ENCODE measurements at regions not wholly inside any gene's neighbourhood (a gene's known extent, or its start where the extent isn't known, plus 50 kb on each side); places are given as distances from the start of the nearest gene placed in this dataset.
A peak's percentile ranks its signal among the peaks of the same experiment; 100 is the strongest.

- TF ChIP-seq JUNB (CRISPR knock-in tag; IDR thresholded peaks at IDR 0.05; ENCODE audit: borderline replicate concordance): no peak
- TF ChIP-seq ZFP82 (CRISPR knock-in tag; IDR thresholded peaks at IDR 0.05; ENCODE audit: borderline replicate concordance): no peak
- TF ChIP-seq ZNF556 (CRISPR knock-in tag; IDR thresholded peaks at IDR 0.05; ENCODE audit: borderline replicate concordance): no peak
- TF ChIP-seq RBAK (CRISPR knock-in tag; IDR thresholded peaks at IDR 0.05): no peak
- TF ChIP-seq RAD51 (IDR thresholded peaks at IDR 0.05; ENCODE audit: borderline replicate concordance): no peak
- TF ChIP-seq ZHX2 (IDR thresholded peaks at IDR 0.05; ENCODE audit: low read depth): no peak
- TF ChIP-seq ZHX2 (CRISPR knock-in tag; IDR thresholded peaks at IDR 0.05; ENCODE audit: borderline replicate concordance): no peak
- no peak for TF ChIP-seq ZFY (CRISPR knock-in tag; IDR thresholded peaks at IDR 0.05)
- TF ChIP-seq SUZ12 (IDR thresholded peaks at IDR 0.05; ENCODE audit: low read depth, low read length): no peak
- peak; percentile 12; the same call in 1 of the 2 replicates for TF ChIP-seq ZNF331 (CRISPR knock-in tag; IDR thresholded peaks at IDR 0.05)
- TF ChIP-seq THAP9 (CRISPR knock-in tag; IDR thresholded peaks at IDR 0.05; ENCODE audit: borderline replicate concordance): no peak
- TF ChIP-seq ZNF670 (CRISPR knock-in tag; IDR thresholded peaks at IDR 0.05; ENCODE audit: borderline replicate concordance): peak; percentile 35; the same call in 1 of the 2 replicates
- no peak for TF ChIP-seq HNRNPH1 (optimal IDR thresholded peaks at IDR 0.05; ENCODE audit: low read depth, low read length)
- TF ChIP-seq ZSCAN5A (CRISPR knock-in tag; IDR thresholded peaks at IDR 0.05; ENCODE audit: borderline replicate concordance): no peak
- no peak for TF ChIP-seq ATF7-NPFF (CRISPR knock-in tag; IDR thresholded peaks at IDR 0.05; ENCODE audit: low read depth)
- TF ChIP-seq PHF5A (CRISPR knock-in tag; IDR thresholded peaks at IDR 0.05; ENCODE audit: low read depth, unreplicated experiment): peak; percentile 26
- no peak for TF ChIP-seq KAT2B (IDR thresholded peaks at IDR 0.05; ENCODE audit: borderline replicate concordance, low read depth, low read length)
- no peak for TF ChIP-seq PRPF4 (IDR thresholded peaks at IDR 0.05; ENCODE audit: low read depth, low read length, poor library complexity, severe bottlenecking)
- no peak for TF ChIP-seq HCFC1 (IDR thresholded peaks at IDR 0.05; ENCODE audit: low read depth, low read length)
These were observed 57.5 kb upstream of the FREM1 start (continued) for GRCh38 chr9:14967450-14968321.

Data from HepG2 (cell line).